GM12873 (cell line): ENCODE measurements at regions not wholly inside any gene's neighbourhood (a gene's known extent, or its start where the extent isn't known, plus 50 kb on each side); places are given as distances from the start of the nearest gene placed in this dataset.

Experiments used
- TF ChIP-seq, protein P1 (sequence below): IDR thresholded peaks from 2 replicates; pipeline ENCODE4 v1.5.1; 2012; ENCODE audit warnings: low read depth, mild to moderate bottlenecking, moderate library complexity, low read length, control low read depth; ENCODE audit not compliant: insufficient read depth; ENCODE audit errors: missing control alignments

DNA sequence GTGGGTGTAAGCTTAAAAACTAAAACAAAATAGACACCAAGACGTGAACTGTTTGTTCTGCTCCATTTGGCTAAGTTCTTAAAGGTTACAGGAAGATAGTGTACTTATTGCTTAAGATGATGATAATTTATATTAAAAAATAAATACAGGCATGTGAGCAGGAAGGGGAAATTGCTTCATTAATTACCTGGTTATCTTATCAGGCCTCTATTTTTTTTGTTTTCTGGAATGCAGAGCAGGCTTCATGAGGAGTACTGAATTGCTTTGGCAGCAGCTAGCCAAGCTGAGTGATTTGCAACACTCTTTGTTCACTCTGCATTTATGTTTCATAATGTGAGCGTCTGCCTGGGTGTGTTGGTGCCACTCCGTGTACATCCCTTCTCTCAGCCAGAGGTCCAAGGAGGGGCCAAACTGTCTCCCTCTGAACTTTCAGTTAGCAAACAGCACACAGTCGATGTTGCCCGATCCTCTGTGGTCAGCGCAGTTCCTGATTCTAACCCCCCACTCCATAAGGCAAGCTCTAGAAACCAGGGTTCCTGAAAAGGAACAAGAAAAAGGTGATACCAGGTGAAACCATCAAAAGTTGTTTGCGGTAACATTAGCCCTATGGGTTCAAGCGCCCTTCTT lies 348.2 kb downstream of the SPRY1 start:
- TF ChIP-seq, protein P1, sequence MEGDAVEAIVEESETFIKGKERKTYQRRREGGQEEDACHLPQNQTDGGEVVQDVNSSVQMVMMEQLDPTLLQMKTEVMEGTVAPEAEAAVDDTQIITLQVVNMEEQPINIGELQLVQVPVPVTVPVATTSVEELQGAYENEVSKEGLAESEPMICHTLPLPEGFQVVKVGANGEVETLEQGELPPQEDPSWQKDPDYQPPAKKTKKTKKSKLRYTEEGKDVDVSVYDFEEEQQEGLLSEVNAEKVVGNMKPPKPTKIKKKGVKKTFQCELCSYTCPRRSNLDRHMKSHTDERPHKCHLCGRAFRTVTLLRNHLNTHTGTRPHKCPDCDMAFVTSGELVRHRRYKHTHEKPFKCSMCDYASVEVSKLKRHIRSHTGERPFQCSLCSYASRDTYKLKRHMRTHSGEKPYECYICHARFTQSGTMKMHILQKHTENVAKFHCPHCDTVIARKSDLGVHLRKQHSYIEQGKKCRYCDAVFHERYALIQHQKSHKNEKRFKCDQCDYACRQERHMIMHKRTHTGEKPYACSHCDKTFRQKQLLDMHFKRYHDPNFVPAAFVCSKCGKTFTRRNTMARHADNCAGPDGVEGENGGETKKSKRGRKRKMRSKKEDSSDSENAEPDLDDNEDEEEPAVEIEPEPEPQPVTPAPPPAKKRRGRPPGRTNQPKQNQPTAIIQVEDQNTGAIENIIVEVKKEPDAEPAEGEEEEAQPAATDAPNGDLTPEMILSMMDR = no peak

DNA sequence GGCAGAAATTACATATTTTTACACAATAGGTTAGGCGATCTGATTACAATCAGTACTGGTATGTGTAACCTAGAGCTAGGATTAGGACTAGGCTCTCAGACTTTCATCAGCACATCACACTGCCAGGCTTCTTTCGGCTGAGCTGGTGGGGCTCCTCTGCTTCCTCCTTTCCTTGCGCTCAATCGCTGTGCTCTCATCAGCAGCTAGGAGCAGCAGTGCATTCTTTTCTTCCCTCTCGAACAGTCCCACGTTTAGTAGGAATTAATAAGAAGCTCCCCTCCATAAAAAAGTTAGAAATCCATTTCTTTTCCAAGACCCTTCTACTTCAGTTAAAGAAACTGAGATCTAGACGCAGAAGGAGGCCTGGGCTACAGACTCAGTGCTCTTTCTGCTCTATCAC lies 350.4 kb downstream of the SPRY1 start:
- TF ChIP-seq, protein P1 = no peak

DNA sequence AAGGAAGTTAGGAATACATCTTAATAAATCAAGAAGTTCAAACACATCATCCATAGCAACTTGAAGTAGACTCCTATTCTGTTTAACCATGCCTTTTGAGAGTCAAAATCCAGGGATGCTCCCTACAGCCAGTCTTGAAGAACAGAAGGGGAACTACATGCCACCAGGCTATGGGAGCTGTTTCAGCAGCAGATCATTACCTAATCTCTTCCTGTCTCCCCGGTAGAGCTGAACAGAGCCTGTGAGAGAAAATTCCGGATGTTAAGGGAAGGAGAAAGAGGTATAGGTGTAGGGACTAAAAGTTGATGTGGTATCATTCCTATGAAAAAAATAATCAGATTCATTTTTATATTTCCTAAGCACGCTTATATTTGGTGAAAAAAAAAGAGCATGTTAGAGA lies 352.2 kb downstream of the SPRY1 start:
- TF ChIP-seq, protein P1 = no peak

DNA sequence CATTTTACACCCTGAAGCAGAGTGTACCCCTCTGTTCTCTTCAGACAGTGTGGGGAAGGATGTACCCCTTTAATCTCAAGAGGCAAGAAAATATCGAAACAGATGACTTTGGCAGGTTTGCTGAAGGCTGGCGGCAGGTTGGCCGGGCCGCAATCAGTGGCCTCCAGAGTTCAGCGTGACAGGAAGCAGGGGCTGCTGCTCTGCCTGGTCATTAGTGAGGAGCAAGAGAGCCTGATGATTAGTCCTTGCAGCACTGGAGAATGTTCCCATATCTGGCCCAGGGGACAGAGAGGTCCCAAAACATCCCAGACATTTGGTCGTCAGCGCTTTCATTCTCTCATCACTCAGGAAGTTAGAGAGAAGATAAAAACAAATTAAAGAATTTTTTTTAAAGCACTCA lies 352.8 kb downstream of the SPRY1 start:
- TF ChIP-seq, protein P1 = no peak

- TF ChIP-seq, protein P1 = no peak
Observed at GRCh38 chr4:123750044-123750443, 353.4 kb downstream of the SPRY1 start.

DNA sequence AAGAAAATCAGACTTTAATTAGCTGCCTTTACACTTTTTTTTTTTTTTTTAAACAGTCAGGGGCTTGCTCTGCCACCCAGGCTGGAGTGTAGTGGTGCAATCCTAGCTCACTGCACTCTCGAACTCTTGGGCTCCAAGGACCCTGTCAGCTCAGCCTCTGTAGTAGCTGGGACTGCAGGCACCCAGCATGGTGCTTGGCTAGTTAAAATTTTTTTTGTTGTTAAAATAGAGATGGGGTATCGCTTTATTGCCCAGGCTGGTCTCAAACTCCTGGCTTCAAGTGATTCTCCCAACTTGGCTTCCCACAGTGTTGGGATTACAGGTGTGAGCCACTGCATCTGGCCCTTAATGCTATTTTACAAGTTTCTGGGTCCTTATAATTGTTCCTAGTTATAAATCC lies 359.1 kb downstream of the SPRY1 start:
- TF ChIP-seq, protein P1 = no peak

- TF ChIP-seq, protein P1 = no peak
Observed at GRCh38 chr4:123767806-123768205, 371.2 kb downstream of the SPRY1 start.
